ENCODE measurements at regions not wholly inside any gene's neighbourhood (a gene's known extent, or its start where the extent isn't known, plus 50 kb on each side); places are given as distances from the start of the nearest gene placed in this dataset.

DNA sequence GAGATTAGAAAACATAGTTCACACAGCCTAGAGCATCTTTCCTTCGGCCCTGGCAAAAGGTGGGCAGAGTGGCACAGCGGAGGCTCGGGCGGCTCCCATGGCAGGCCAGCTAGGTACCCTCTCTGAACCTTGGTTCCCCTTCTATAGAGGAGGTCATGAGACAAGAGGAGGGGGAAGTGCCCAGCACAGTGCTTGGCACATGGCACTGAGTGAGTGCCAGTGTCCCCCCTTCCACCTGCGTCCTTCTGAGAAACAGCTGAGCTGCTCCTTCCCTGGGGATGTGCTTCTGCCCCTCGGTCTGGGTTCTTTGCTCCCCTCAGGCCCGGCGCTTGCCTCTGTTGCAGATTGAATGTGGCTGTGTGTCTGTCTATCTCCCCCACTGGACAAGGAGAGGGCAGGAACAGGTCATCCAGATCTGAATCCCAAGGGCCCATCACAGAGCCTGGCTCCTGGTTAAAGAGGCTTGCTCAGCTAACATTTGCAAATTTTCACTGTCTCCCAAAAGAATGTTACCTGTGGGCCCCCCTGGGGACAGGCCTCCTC lies 165.6 kb downstream of the USP12 start:
- TF ChIP-seq CTCF (IDR thresholded peaks at IDR 0.05; ENCODE audit: extremely low read depth, missing control alignments), result no peak
- DNase-seq (ENCODE audit: low spot score), result no peak

- no peak for DNase-seq (ENCODE audit: low spot score)
- no peak for TF ChIP-seq CTCF (IDR thresholded peaks at IDR 0.05; ENCODE audit: extremely low read depth, missing control alignments)
Observed at GRCh38 chr13:27005556-27005955, 166.1 kb downstream of the USP12 start.

- DNase-seq (ENCODE audit: low spot score), result no peak
- TF ChIP-seq CTCF (IDR thresholded peaks at IDR 0.05; ENCODE audit: extremely low read depth, missing control alignments), result no peak
Observed at GRCh38 chr13:27004866-27005265, 166.7 kb downstream of the USP12 start.

GRCh38 chr13:27004326-27004725 lies 167.3 kb downstream of the USP12 start:
- TF ChIP-seq CTCF (IDR thresholded peaks at IDR 0.05; ENCODE audit: extremely low read depth, missing control alignments), result no peak
- DNase-seq (ENCODE audit: low spot score), result no peak

DNA sequence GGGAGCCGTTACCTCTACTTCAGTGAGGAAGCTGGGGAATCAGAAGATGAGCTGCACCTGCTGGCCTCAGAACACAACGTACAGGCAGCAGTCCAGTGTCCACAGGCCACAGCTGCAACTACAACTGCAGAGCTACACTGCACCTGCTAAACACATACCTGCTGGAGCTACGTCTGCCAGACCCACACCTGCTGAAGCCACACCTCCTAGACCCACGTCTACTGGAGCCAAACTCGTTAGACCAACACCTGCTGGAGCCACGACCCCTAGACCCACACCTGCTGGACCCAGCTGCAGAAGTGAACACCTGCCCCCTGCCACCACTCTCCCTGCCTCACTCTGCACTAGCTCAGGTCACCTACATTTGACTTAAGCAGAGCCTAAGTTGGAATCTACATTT lies 169.9 kb downstream of the USP12 start:
- DNase-seq (ENCODE audit: low spot score), result no peak

DNA sequence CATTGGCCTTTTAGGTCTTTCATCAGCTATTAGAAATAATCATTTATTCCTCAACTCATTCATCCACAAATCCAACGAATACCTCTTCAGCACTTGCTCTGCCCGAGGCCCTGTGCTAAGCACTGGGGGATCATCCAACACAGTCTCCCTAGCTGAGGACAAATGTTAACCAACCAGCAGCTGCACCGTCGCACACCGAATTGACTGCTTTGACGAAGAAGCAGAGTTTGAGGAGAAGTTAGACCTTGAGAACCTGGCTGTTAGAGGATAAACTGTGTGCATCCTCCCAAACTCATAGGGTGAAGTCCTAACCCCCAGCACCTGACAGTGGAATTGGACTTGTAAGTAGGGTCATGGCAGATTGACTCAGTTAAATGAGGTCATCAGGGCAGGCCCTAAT lies 170.9 kb downstream of the USP12 start:
- no peak for DNase-seq (ENCODE audit: low spot score)
- no peak for TF ChIP-seq CTCF (IDR thresholded peaks at IDR 0.05; ENCODE audit: extremely low read depth, missing control alignments)

More for the DNA sequence above, 169.9 kb downstream of the USP12 start:
- TF ChIP-seq CTCF (IDR thresholded peaks at IDR 0.05; ENCODE audit: extremely low read depth, missing control alignments), result no peak

DNA sequence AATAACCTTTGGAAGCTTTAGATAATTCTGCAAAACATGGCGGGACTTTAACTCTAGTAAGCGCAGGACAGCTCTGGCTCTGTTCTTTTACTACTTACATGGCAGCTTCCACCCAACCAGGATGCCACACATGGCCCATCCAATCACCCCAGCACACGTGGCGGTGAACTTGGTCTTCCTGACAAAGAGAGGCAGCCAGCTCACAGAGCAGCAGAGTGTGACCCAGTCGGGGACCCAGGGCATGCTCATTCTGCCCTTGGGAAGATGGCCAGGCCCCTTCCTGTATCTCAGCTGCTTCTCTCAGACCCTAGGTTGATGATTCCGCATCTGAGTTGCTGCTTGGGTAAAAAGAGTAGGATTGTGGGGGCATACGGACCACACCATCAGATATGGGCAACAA lies 172.1 kb downstream of the USP12 start:
- no peak for DNase-seq (ENCODE audit: low spot score)
- no peak for TF ChIP-seq CTCF (IDR thresholded peaks at IDR 0.05; ENCODE audit: extremely low read depth, missing control alignments)

Measured in GM20000 (cell line).